Activated T-cell treated with anti-CD3 and anti-CD28 coated beads, Interleukin-2, amount 50 U/mL, for 4 hours (primary cell): ENCODE measurements at regions not wholly inside any gene's neighbourhood (a gene's known extent, or its start where the extent isn't known, plus 50 kb on each side); places are given as distances from the start of the nearest gene placed in this dataset.

Experiments used
- ATAC-seq, 2 donors: fragments of 200-7000 bp; cut with Tn5 transposase; one replicate each; pipeline ENCODE4 v1.10.0; 2021
- DNase-seq: peaks from one replicate; pipeline ENCODE4 v3.0.0-alpha.2; 2020
- H3K27me3 Mint-ChIP-seq: one replicate; pipeline ENCODE4 v1.8.0; 2021; ENCODE audit warnings: low read depth, mixed read lengths
- H3K36me3 Mint-ChIP-seq: one replicate; pipeline ENCODE4 v1.8.0; 2022; ENCODE audit warnings: mixed read lengths; ENCODE audit not compliant: insufficient read depth
- H3K4me1 Mint-ChIP-seq: one replicate; pipeline ENCODE4 v1.8.0; 2021; ENCODE audit warnings: low read depth, mixed read lengths
- H3K4me3 Mint-ChIP-seq: one replicate; pipeline ENCODE4 v1.8.0; 2021; ENCODE audit warnings: mild to moderate bottlenecking, moderate library complexity, mixed read lengths
- H3K9me3 Mint-ChIP-seq: one replicate; pipeline ENCODE4 v1.8.0; 2021; ENCODE audit warnings: mixed read lengths

DNA sequence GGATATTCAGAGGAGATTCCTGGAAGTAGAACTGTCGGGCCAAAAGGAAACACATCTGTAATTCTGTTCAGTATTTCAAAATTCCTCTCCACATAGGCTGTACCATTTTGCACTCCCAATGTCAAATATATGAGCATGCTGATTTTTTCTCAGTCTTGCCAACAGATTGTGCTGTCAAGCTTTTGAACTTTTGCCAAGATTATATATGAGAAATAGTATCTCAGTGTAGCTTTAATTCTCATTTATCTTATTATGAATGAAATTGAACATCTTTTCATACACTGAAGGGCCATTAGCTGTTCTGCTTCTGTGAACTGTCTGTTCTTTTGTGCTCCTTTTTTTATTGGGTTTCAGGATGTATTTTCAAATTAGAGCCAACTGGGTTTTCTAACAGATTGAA is 907.1 kb downstream of the MAT2B start:
- H3K4me1 Mint-ChIP-seq, result no peaks in the 10 kb centered on the region
- ATAC-seq, result no peak
- no peaks in the 10 kb centered on the region for H3K36me3 Mint-ChIP-seq

DNA sequence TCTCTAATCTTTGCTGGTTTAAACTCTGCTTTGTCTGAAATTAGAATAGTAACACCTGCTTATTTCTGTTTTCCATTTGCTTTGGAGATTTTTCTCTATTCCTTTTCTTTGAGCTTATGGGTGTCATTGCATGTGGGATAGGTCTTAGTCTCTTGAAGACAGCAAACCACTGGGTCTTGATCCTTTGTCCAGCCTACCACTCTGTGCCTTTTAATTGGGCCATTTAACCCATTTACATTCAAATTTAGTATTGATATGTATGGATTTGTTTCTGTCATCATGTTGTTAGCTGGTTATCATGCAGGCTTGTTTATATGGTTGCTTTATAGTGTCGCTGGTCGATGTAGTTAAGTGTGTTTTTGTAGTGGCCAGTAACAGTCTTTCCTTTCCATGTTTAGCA is 914.7 kb downstream of the MAT2B start:
- DNase-seq, result no peak

More for the DNA sequence above, 907.1 kb downstream of the MAT2B start:
- H3K9me3 Mint-ChIP-seq, result peaks cover 13% of the 10 kb centered on the region
- no peaks in the 10 kb centered on the region for H3K27me3 Mint-ChIP-seq
- H3K4me3 Mint-ChIP-seq, result no peak overlapping the region
- DNase-seq, result no peak

DNA sequence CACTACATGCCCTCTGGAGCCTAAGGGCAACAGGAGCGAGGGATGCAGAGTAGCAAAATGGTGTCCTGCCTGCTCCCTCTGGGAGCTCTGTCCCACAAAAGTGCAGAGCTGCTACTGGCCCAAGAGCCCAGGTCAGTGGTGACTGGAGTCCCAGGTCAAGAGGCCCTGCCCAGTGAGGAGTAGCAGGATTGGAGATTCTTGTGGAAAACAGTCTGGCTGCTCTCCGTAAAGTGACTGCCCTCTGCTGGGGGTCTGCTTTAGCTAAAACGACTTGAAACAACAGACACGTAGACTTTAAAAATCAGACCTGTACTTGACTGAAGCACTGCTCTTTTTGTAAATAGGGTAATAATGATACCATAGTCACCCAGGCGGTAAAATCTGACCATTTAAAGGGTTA is 917.0 kb downstream of the MAT2B start:
- H3K27me3 Mint-ChIP-seq, result no peaks in the 10 kb centered on the region
- no peaks in the 10 kb centered on the region for H3K4me1 Mint-ChIP-seq
- H3K36me3 Mint-ChIP-seq, result no peaks in the 10 kb centered on the region
- no peak for ATAC-seq
- H3K4me3 Mint-ChIP-seq, result no peak overlapping the region
- DNase-seq, result no peak
- peaks cover 29% of the 10 kb centered on the region for H3K9me3 Mint-ChIP-seq

More for the DNA sequence above, 914.7 kb downstream of the MAT2B start:
- Mint-ChIP-seq H3K36me3 (no peaks in the 10 kb centered on the region), H3K9me3 (peaks cover 28% of the 10 kb centered on the region), H3K27me3 (no peaks in the 10 kb centered on the region), H3K4me3 (no peak overlapping the region), H3K4me1 (no peaks in the 10 kb centered on the region)
- ATAC-seq, result no peak

DNA sequence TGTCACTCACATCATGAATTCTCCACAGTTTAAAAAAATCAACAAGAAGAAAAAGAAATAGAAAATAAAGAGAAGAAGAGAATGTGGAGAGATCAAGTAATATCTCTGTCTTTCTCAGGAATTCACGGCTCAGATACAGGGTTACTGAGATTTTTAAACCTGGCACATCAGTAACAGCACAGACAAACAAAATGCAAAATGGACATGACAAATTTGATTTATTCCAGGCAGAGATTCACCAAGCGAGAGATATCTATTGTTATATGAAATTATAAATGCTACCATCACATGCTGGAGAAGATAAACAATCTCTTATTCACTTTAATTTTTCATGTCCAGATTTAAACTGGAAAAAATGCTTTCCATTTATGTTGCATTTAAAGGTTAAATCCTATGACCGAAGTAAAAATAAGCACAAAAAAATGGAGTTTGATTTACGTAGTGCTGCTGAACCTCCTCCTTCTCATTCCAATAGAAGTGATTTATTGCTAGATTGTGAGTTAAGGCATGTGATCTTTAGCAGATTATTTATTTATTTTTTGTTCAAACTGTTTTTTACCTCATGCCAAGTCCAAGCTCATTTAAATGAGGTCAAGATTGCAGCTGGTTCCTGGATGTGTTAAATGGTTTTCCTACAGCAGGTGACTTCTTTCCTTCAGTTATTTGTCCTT is 926.4 kb downstream of the MAT2B start:
- no peak for DNase-seq
- no peak for ATAC-seq
- no peaks in the 10 kb centered on the region for H3K27me3 Mint-ChIP-seq
- no peak overlapping the region for H3K4me3 Mint-ChIP-seq
- peaks cover 8% of the 10 kb centered on the region for H3K9me3 Mint-ChIP-seq
- H3K36me3 Mint-ChIP-seq, result no peaks in the 10 kb centered on the region
- H3K4me1 Mint-ChIP-seq, result no peaks in the 10 kb centered on the region

DNA sequence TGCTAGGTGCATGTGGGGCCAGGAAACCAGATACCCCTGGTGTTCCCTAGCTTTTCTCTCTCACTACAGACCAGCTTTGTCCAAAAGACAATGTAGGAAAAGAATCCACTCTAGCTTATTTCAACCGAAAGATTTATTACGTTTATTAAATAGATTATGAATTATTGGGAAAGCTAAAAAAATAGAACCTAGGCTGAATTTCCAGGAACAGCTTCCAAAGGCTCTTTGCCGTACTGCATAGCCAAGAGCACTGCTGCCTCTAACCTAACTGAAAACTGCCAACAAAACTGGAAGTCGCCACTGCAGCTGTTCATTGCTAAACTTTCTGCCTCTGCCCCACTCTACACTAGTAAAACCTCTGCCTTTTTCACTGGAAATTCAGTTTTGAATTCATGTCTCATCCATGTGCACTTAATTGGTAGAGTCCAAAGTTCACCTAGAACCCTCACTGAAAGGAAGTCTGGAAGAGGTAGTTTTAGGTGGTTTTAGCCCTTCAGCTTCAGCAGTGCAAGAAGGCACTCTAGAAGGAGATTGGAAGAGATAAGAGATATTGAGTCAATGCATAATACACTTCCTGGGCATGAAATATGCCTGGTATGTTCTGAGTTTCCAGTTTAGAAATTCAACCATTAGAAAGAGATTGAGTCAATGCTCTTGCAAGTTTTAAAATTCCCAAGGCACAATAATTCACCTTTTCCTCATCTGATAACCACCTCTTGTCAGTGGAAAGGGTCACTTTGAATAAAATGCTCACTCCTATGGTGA is 927.9 kb downstream of the MAT2B start:
- no peaks in the 10 kb centered on the region for H3K36me3 Mint-ChIP-seq
- H3K4me1 Mint-ChIP-seq, result no peaks in the 10 kb centered on the region
- H3K4me3 Mint-ChIP-seq, result no peak overlapping the region
- ATAC-seq (no peak), DNase-seq (no peak)
- no peaks in the 10 kb centered on the region for H3K27me3 Mint-ChIP-seq
- peaks cover 8% of the 10 kb centered on the region for H3K9me3 Mint-ChIP-seq

DNA sequence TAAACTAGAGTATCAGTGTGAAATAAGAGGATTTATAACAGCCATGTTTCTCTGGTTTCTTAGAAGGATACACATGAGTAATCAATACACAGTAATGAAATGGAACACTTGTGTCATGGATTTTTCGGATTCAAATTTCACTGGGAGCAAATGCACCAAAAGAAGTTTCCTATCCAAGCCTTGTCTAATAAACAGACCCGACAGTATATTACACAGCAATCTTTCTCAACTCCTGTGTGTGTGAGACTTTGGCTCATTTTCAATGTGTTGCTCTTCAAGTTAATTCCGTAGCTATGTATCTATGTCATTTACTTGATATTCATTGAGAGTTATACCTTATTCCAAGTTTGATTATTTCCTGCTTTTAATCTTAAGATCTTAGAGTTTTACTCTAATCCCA is 930.2 kb downstream of the MAT2B start:
- H3K27me3 Mint-ChIP-seq, result no peaks in the 10 kb centered on the region
- peaks cover 8% of the 10 kb centered on the region for H3K9me3 Mint-ChIP-seq
- no peaks in the 10 kb centered on the region for H3K36me3 Mint-ChIP-seq
- no peak overlapping the region for H3K4me3 Mint-ChIP-seq
- ATAC-seq (no peak), DNase-seq (no peak)
- H3K4me1 Mint-ChIP-seq, result no peaks in the 10 kb centered on the region

DNA sequence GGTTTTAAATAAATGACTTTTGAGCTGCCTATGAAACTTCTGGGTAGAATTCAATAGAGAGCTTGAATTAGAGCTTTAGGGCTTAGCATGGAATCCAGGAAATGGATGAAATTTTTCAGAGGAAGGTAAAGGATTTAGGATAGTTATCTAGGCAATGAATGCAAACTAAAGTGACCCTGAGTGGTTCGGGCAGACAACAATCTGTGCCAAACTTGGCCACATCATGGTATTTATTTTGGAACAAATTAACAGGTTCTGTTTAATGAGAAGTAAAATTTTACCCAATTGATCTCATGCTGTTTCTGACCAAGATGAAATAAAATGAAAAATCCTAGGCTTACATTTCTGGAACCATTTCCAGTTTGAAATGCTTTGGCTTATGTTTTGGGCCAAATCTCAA is 934.4 kb downstream of the MAT2B start:
- ATAC-seq (no peak), DNase-seq (no peak)
- H3K9me3 Mint-ChIP-seq, result no peaks in the 10 kb centered on the region
- H3K27me3 Mint-ChIP-seq, result no peaks in the 10 kb centered on the region
- H3K36me3 Mint-ChIP-seq, result no peaks in the 10 kb centered on the region
- H3K4me1 Mint-ChIP-seq, result no peaks in the 10 kb centered on the region
- no peak overlapping the region for H3K4me3 Mint-ChIP-seq

DNA sequence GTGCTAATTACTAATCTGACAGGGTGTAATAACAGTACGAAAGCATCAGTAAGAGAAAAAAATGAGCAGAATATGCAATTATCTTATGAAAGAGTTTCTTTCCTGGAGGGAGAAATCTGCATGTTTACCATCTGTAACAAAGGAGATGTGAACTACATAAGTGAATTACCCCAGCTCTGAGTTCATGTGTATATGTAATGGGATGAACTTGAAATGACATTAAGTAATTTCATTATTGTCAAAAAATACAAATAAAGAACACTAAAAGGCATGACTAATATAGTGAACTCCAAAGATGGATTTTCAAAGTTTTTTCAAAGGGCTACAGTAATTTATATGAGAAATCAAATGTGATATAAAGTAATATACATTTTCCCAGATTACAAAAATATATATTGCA is 944.0 kb downstream of the MAT2B start:
- DNase-seq (no peak), ATAC-seq (no peak)
- H3K36me3 Mint-ChIP-seq, result no peaks in the 10 kb centered on the region
- peaks cover 9% of the 10 kb centered on the region for H3K9me3 Mint-ChIP-seq
- no peaks in the 10 kb centered on the region for H3K4me1 Mint-ChIP-seq
- H3K27me3 Mint-ChIP-seq, result no peaks in the 10 kb centered on the region
- H3K4me3 Mint-ChIP-seq, result no peak overlapping the region

DNA sequence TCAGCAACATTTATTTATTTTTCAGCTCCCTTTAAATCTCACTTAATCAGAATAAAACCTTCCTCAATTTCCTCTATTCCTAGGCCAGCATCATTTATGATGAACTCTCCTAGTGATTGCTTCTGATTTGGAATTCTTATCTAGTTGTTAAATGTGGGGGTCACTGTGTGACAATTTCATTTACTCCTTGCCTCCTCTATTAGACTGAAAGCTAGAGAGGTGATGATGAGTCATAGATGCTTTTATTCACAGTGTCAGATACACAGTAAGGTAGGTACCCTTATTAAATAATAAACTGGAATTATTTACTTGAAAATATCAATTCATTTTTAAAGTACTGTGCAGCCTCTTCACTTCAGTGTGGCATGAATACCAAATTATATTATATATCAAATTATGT is 960.6 kb downstream of the MAT2B start:
- H3K9me3 Mint-ChIP-seq, result no peaks in the 10 kb centered on the region
- ATAC-seq (no peak), DNase-seq (no peak)
- H3K4me1 Mint-ChIP-seq, result no peaks in the 10 kb centered on the region
- no peaks in the 10 kb centered on the region for H3K36me3 Mint-ChIP-seq
- H3K4me3 Mint-ChIP-seq, result no peak overlapping the region
- H3K27me3 Mint-ChIP-seq, result no peaks in the 10 kb centered on the region

DNA sequence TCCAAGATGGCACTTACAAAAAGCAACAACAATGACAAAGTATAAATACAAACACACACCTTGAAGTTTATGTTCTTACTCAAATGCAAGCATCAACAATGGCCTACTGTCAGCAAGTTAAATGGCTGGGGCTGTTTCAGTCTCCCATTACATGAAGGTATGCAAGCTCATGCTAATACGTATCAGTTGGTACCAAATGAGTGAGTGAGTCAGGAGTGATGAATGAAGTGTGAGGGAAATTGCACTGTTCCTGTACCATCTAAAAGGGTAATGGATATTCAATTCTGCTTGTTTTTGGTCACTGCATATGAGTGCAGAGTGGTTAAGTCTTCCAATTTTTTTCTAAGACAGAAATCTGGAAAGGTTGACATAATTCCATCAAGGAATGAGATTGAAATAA is 964.9 kb downstream of the MAT2B start:
- ATAC-seq (no peak), DNase-seq (no peak)
- H3K27me3 Mint-ChIP-seq, result no peaks in the 10 kb centered on the region
- H3K4me3 Mint-ChIP-seq, result no peak overlapping the region
- no peaks in the 10 kb centered on the region for H3K36me3 Mint-ChIP-seq
- no peaks in the 10 kb centered on the region for H3K4me1 Mint-ChIP-seq
- no peaks in the 10 kb centered on the region for H3K9me3 Mint-ChIP-seq

DNA sequence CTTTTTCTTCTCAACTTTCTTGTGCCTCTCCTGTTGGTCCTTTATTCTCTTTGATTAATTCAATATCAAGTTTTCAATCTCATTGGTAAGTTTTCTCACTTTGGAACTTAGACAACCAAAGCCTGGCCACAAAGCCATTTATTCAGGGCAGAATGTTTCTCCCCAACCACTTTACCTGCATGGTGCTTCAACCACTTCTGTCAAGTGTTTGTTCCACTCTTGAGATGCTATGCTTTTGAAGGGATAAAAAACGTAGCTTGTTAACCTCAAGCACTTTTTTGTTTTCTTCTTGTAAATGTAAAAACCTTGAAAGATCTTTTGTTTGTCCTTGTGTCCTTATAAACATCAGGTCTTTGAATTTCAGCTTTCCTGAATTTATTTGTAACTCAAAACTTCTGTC is 966.7 kb downstream of the MAT2B start:
- no peak for DNase-seq

DNA sequence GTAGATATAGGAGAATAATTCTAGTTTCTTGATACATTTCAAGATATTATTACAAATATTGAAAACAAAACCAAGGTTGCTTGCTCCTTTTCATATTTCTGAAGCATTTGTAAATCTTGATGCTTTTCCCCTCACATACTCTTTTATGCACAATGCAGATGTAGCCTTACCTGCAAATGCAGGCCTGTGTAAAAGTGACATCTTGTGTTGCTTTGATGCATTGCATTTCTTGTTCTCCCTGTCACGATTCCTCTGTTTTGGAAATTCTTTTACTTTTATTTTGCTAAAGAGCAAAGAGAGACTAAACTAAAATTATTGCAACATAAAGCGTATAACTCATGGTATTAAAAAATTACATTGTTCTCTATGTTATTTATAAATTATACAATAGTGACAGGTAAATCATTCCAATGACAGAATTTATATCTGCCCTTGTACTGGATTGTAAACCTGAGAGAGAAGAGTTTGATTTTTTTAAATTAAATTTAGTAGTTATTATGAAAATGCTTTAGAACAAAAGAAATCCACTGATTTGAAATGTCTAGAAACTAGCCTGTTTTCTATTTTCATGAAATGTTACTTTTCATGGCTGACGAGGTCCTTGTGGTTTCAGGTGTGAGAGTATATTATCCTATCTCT is 970.0 kb downstream of the MAT2B start:
- Mint-ChIP-seq H3K36me3 (no peaks in the 10 kb centered on the region), H3K4me1 (no peaks in the 10 kb centered on the region), H3K9me3 (peaks cover 9% of the 10 kb centered on the region), H3K27me3 (no peaks in the 10 kb centered on the region), H3K4me3 (no peak overlapping the region)
- DNase-seq, result no peak
- no peak for ATAC-seq

More for the DNA sequence above, 966.7 kb downstream of the MAT2B start:
- Mint-ChIP-seq H3K36me3 (no peaks in the 10 kb centered on the region), H3K9me3 (no peaks in the 10 kb centered on the region), H3K27me3 (no peaks in the 10 kb centered on the region), H3K4me1 (no peaks in the 10 kb centered on the region), H3K4me3 (no peak overlapping the region)
- no peak for ATAC-seq

DNA sequence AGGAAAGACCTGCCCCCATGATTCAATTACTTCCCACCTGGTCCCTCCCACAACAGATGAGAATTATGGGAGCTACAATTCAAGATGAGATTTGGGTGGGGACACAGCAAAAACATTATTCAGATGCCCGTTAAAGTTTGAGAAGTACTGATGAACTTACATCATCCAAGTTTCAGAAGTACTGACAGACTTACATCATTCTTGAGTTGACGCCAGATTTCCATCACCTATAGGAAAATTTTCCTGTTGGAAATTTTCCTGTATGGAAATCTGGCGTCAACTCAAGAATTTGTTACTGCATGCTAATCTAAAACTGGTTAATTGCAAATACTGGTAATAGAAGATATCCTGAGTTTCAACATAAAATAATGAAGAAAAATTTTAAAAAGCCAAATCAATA is 975.9 kb downstream of the MAT2B start:
- Mint-ChIP-seq H3K27me3 (no peaks in the 10 kb centered on the region), H3K36me3 (no peaks in the 10 kb centered on the region), H3K9me3 (peaks cover 13% of the 10 kb centered on the region), H3K4me1 (no peaks in the 10 kb centered on the region), H3K4me3 (no peak overlapping the region)
- ATAC-seq, result no peak
- DNase-seq, result no peak

DNA sequence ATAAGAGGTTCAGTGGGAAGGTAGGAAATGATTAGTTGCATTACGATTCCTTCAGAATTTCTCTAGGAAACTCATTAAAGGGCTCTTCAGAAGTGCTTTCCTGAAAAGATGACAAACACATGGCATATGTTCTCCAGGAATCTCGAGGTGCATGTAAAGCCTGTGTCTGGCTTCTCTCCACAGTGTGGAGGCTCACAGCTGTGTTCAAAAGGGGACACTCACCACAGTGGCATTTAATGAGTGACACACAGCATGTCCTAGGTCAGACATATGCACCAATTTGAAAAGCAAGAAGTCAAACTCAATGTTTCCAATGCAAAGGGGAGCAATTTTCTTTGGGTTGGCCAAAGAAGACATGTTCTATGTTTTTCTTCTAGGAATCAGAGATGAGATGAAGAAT is 976.9 kb downstream of the MAT2B start:
- Mint-ChIP-seq H3K9me3 (peaks cover 13% of the 10 kb centered on the region), H3K27me3 (no peaks in the 10 kb centered on the region), H3K36me3 (no peaks in the 10 kb centered on the region), H3K4me3 (no peak overlapping the region), H3K4me1 (no peaks in the 10 kb centered on the region)
- DNase-seq (no peak), ATAC-seq (no peak)

DNA sequence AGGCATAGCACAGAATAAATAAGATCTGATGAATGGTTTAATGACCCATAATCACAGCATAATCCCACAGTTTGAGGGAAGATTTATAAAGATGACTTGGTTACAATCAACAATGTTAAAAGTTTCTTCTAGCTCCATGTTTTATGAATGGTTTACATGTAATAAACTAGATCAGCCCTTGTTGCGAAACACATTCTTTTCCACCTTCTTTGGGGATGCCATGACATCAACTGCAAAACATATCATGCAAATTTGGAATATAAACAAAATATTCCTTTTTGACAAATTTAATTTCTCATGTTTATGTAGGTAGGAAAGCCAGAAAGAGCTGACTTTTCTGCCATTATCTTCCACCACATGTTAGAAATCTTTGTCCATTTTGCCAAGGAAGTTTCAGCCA is 979.5 kb downstream of the MAT2B start:
- no peak for ATAC-seq
- Mint-ChIP-seq H3K9me3 (peaks cover 7% of the 10 kb centered on the region), H3K36me3 (no peaks in the 10 kb centered on the region), H3K4me3 (no peak overlapping the region), H3K4me1 (no peaks in the 10 kb centered on the region), H3K27me3 (no peaks in the 10 kb centered on the region)
- no peak for DNase-seq
